K562 (cell line): ENCODE measurements at regions not wholly inside any gene's neighbourhood (a gene's known extent, or its start where the extent isn't known, plus 50 kb on each side); places are given as distances from the start of the nearest gene placed in this dataset.

Source experiments
- ATAC-seq: fragments of 200-7000 bp; cut with Tn5 transposase; 3 replicates; pipeline ENCODE4 v1.9.1; 2020; ENCODE audit warnings: moderate library complexity
- BruUV-seq: library from RNA; stranded (reverse); fragments of 400-500 nt; replicated peaks from 2 replicates; lab custom pipeline; 2021; lab: Mats Ljungman, UMichigan
- CTCF ChIA-PET: fragments of 300-600 bp; formaldehyde crosslinking; extraction: SDS; loops from one replicate; lab custom pipeline; 2021; ENCODE audit warnings: low intra/inter-chr PET ratio; lab: Yijun Ruan, JAX
- POLR2A ChIA-PET: fragments of 300-600, 350-650 bp; sonication (Branson Sonifier 250); formaldehyde crosslinking; extraction: SDS; loops from one replicate; lab custom pipeline; 2021; ENCODE audit warnings: antibody characterized with exemption, inconsistent platforms; lab: Yijun Ruan, JAX
- DNase-seq, 4 experiments: peaks; one replicate each; pipeline versions ENCODE4 v3.0.0 to v3.0.0-alpha.2; 2011 to 2018; ENCODE audit warnings: low spot score in 3 of 4, mixed read lengths in 3 of 4; ENCODE audit errors: extremely low read depth in 1 of 4
- FAIRE-seq: peaks from 2 replicates; lab custom pipeline; 2011; peaks lifted over from hg19 to GRCh38; lab: Jason Lieb, UNC
- H2AFZ ChIP-seq: 2 replicates; pipeline ENCODE4 v1.6.0; 2011; ENCODE audit warnings: low read depth, low read length, control low read depth, inconsistent platforms
- H3K27ac ChIP-seq: fragments of 200-600 bp; 3 replicates; pipeline ENCODE4 v1.8.0; 2011; ENCODE audit warnings: low read depth, mild to moderate bottlenecking, control low read depth, inconsistent platforms, low read length, moderate library complexity, mixed read lengths; ENCODE audit errors: extremely low read depth
- H3K27me3 ChIP-seq, 2 experiments: fragments of 300-600 bp in 1 of 2; 2 replicates in 1 of 2; 3 replicates in 1 of 2; pipeline versions ENCODE4 v1.6.0 to v1.8.0; 2011; ENCODE audit warnings: inconsistent platforms in 2 of 2, low read length in 2 of 2, mild to moderate bottlenecking in 1 of 2, mixed read lengths in 1 of 2, moderate library complexity in 1 of 2; ENCODE audit not compliant: control insufficient read depth in 2 of 2, insufficient read depth in 2 of 2
- H3K36me3 ChIP-seq: fragments of 300-600 bp; 3 replicates; pipeline ENCODE4 v1.8.0; 2011; ENCODE audit warnings: mild to moderate bottlenecking, low read length, inconsistent platforms; ENCODE audit not compliant: control insufficient read depth, insufficient read depth
- H3K4me1 ChIP-seq, 2 experiments: fragments of 200-600 bp in 1 of 2; replicated peaks in 1 of 2; 2 replicates in 1 of 2; 3 replicates in 1 of 2; pipeline versions ENCODE4 v1.5.1 to v1.8.0; 2011; ENCODE audit warnings: inconsistent platforms in 2 of 2, low read length in 2 of 2, mild to moderate bottlenecking in 1 of 2, mixed read lengths in 1 of 2, moderate library complexity in 1 of 2; ENCODE audit not compliant: control insufficient read depth in 2 of 2, insufficient read depth in 2 of 2
- H3K4me2 ChIP-seq: 2 replicates; pipeline ENCODE4 v1.6.1; 2011; ENCODE audit warnings: low read length, control low read depth, inconsistent platforms, mixed read lengths; ENCODE audit not compliant: insufficient read depth
- H3K4me3 ChIP-seq: fragments of 200-600 bp; sonication (generic), shearing (Covaris generic); 2 replicates; pipeline ENCODE4 v1.5.1; 2016; ENCODE audit warnings: control low read depth, inconsistent platforms
- H3K79me2 ChIP-seq: fragments of 200-600 bp; 3 replicates; pipeline ENCODE4 v1.8.0; 2011; ENCODE audit warnings: low read length, inconsistent platforms; ENCODE audit not compliant: control insufficient read depth, insufficient read depth
- H3K9ac ChIP-seq, 2 experiments: 2 replicates each; pipeline versions ENCODE4 v1.6.0 to v1.6.1; 2011; ENCODE audit warnings: low read depth in 2 of 2, low read length in 2 of 2, control low read depth in 1 of 2, inconsistent platforms in 1 of 2, mild to moderate bottlenecking in 1 of 2, mixed read lengths in 1 of 2; ENCODE audit not compliant: insufficient read depth in 1 of 2
- H3K9me1 ChIP-seq: one replicate; pipeline ENCODE4 v1.6.0; 2011; ENCODE audit warnings: inconsistent platforms, mild to moderate bottlenecking, low read length, moderate library complexity; ENCODE audit not compliant: control insufficient read depth, insufficient read depth
- H3K9me3 ChIP-seq: replicated peaks from 2 replicates; pipeline ENCODE4 v1.5.1; 2011; ENCODE audit warnings: low read depth, low read length, inconsistent platforms; ENCODE audit not compliant: control insufficient read depth, insufficient read depth
- H4K20me1 ChIP-seq: replicated peaks from 2 replicates; pipeline ENCODE4 v1.6.1; 2011; ENCODE audit warnings: low read length, inconsistent platforms, mixed read lengths; ENCODE audit not compliant: control insufficient read depth, insufficient read depth
- CBFA2T3 ChIP-seq: fragments of 450-650 bp; IDR thresholded peaks from 2 replicates; pipeline ENCODE4 v1.6.1; 2017
- CBFB ChIP-seq: sonication (generic); formaldehyde crosslinking; IDR thresholded peaks from 2 replicates; pipeline ENCODE4 v1.4.0; 2020; ENCODE audit warnings: mild to moderate bottlenecking, missing genetic modification reagents
- CEBPZ ChIP-seq: fragments of 150-350 bp; IDR thresholded peaks from 2 replicates; pipeline ENCODE4 v1.6.1; 2014; ENCODE audit warnings: low read depth, mild to moderate bottlenecking, low read length, borderline replicate concordance
- EGR1 ChIP-seq: fragments of 450-650 bp; conservative IDR thresholded peaks from 2 replicates; pipeline ENCODE4 v1.6.1; 2017; ENCODE audit warnings: mild to moderate bottlenecking
- ESRRB ChIP-seq: fragments of 250-450 bp; sonication (Bioruptor Pico); IDR thresholded peaks from 2 replicates; pipeline ENCODE4 v1.5.0; 2020; ENCODE audit warnings: mild to moderate bottlenecking, moderate library complexity, borderline replicate concordance
- GABPB2 ChIP-seq: fragments of 250-450 bp; sonication (Bioruptor Pico); conservative IDR thresholded peaks from 2 replicates; pipeline ENCODE4 v1.5.1; 2021; ENCODE audit warnings: mild to moderate bottlenecking
- GATAD2B ChIP-seq: fragments of 450-650 bp; IDR thresholded peaks from 2 replicates; pipeline ENCODE4 v1.6.1; 2017; ENCODE audit warnings: mild to moderate bottlenecking, borderline replicate concordance
- HCFC1 ChIP-seq: IDR thresholded peaks from 2 replicates; pipeline ENCODE4 v1.6.1; 2012; ENCODE audit warnings: low read depth, low read length, improper control_type of control experiment
- HNRNPH1 ChIP-seq: fragments of 200-400 bp; formaldehyde crosslinking; optimal IDR thresholded peaks from 2 replicates; pipeline ENCODE3; 2017; ENCODE audit warnings: low read depth, mild to moderate bottlenecking, low read length, moderate library complexity
- JUND ChIP-seq, 2 experiments: IDR thresholded peaks; 2 replicates in 1 of 2; 3 replicates in 1 of 2; pipeline ENCODE4 v1.6.1; 2011; ENCODE audit warnings: borderline replicate concordance in 2 of 2, low read depth in 2 of 2, low read length in 2 of 2, improper control_type of control experiment in 1 of 2, missing biosample characterization in 1 of 2, missing genetic modification characterization in 1 of 2, missing genetic modification reagents in 1 of 2
- LCOR ChIP-seq: sonication (generic); formaldehyde crosslinking; IDR thresholded peaks from 2 replicates; pipeline ENCODE4 v1.8.0; 2022; ENCODE audit warnings: mild to moderate bottlenecking, missing genetic modification reagents
- LEF1 ChIP-seq: fragments of 450-650 bp; IDR thresholded peaks from 2 replicates; pipeline ENCODE4 v1.6.1; 2016; ENCODE audit warnings: mild to moderate bottlenecking
- MED1 ChIP-seq: sonication (generic); formaldehyde crosslinking; IDR thresholded peaks from 2 replicates; pipeline ENCODE4 v1.8.1; 2023; ENCODE audit warnings: missing genetic modification reagents, borderline replicate concordance
- NCOA1 ChIP-seq: fragments of 450-650 bp; IDR thresholded peaks from 2 replicates; pipeline ENCODE4 v1.6.1; 2016; ENCODE audit warnings: low read depth
- PHF20 ChIP-seq: fragments of 450-650 bp; IDR thresholded peaks from 2 replicates; pipeline ENCODE4 v1.6.1; 2018; ENCODE audit not compliant: partially characterized antibody
- RBM25 ChIP-seq: fragments of 200-400 bp; formaldehyde crosslinking; IDR thresholded peaks from 2 replicates; pipeline ENCODE4 v1.6.1; 2018; ENCODE audit warnings: low read length, low read depth, moderate library complexity; ENCODE audit not compliant: severe bottlenecking
- RNF2 ChIP-seq: sonication (generic); IDR thresholded peaks from 2 replicates; pipeline ENCODE4 v1.6.1; 2016
- XRCC4 ChIP-seq: IDR thresholded peaks from one replicate; pipeline ENCODE4 v1.6.1; 2011; ENCODE audit not compliant: insufficient read depth, insufficient read length; ENCODE audit errors: extremely low read depth
- XRCC5 ChIP-seq: fragments of 200-400 bp; formaldehyde crosslinking; IDR thresholded peaks from 2 replicates; pipeline ENCODE4 v1.6.1; 2017; ENCODE audit warnings: low read depth, mild to moderate bottlenecking, low read length
- YBX1 ChIP-seq: fragments of 450-650 bp; IDR thresholded peaks from 2 replicates; pipeline ENCODE4 v1.7.1; 2016; ENCODE audit warnings: mild to moderate bottlenecking
- WGBS: fragments of 100-300 bp; shearing (Covaris generic); methylation state at CpG from one replicate; pipeline ENCODE4 v1.1.6; 2016; ENCODE audit warnings: low coverage, mixed read lengths; ENCODE audit not compliant: insufficient coverage; ENCODE audit errors: missing lambda C conversion rate; 5-methylcytosine and 5-hydroxymethylcytosine counted together
- in situ Hi-C: fragments of 300-500 bp; cut with MboI; formaldehyde crosslinking; loops from 4 replicates; pipeline ENCODE4 v1.15.0; 2018; ENCODE audit warnings: inconsistent platforms, mixed read lengths
- intact Hi-C: fragments of 100-400 bp; cut with micrococcal nuclease; formaldehyde crosslinking; loops from 2 replicates; pipeline ENCODE4 v1.14.2; 2022
- TF ChIP-seq, protein P1 (sequence below): IDR thresholded peaks from 2 replicates; pipeline ENCODE4 v1.6.1; 2012; ENCODE audit warnings: low read depth, low read length, improper control_type of control experiment, borderline replicate concordance

DNA sequence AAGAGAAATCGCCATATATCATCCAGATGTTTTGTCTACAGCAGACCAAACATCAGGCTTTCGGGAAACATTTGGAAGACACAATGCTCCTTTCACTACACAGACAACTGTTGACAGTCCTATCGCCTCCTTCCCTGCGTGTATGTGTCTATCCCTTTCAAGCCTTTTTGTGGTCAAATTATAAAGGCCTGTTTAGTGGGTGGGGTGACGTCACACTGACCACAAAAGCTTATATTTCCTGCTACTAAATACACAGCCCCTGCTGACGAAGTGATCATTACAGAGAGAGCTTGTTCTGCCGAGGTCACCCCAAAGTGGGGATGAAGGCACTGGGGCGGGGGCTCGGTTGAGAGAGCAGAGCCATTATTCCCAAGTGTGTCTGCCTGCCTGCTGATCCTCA, 302.7 kb upstream of the TNP1 start:
- H3K4me3 ChIP-seq, result no peak overlapping the region
- H3K36me3 ChIP-seq, result no peaks in the 10 kb centered on the region
- no peaks in the 10 kb centered on the region for H3K9me3 ChIP-seq
- ChIA-PET POLR2A (interaction anchor here (0.7 kb wide), 1 partner anchor 14 kb away, joined by 3 read pairs; no protein-coding TSS in a partner anchor), CTCF (no interaction called here)
- ATAC-seq (peak; percentile 79), DNase-seq (peak; percentile 13 to 65 (median 22)), FAIRE-seq (peak; percentile 86)
- H3K79me2 ChIP-seq, result no peaks in the 10 kb centered on the region
- intact Hi-C loops (loop anchor here (5.0 to 10.0 kb wide), 2 partner anchors 100 to 288 kb away; no protein-coding TSS in a partner anchor), in situ Hi-C loops (no loop called here)
- no peaks in the 10 kb centered on the region for H3K9me1 ChIP-seq
- WGBS, result 16% methylated on average over 9 of the region's 9 CpGs
- no peak overlapping the region; the same call in 2 of the 3 replicates for H3K27ac ChIP-seq
- peak overlapping the region; percentile 20 for H2AFZ ChIP-seq
- no peak overlapping the region for H3K9ac ChIP-seq
- peak overlapping the region; percentile 37; the same call in 1 of the 2 replicates for H3K4me2 ChIP-seq
- H3K27me3 ChIP-seq, result no peaks in the 10 kb centered on the region
- BruUV-seq, result no TSS peak
- no peaks in the 10 kb centered on the region for H4K20me1 ChIP-seq
- peaks cover 0 to 6% of the 10 kb centered on the region in 2 experiments; a peak in 3 of 5 replicates for H3K4me1 ChIP-seq
- TF ChIP-seq GATAD2B (no peak), CEBPZ (no peak), PHF20 (no peak), CBFA2T3 (peak; percentile 47), RNF2 (no peak), MED1 (CRISPR knock-in tag) (no peak), HCFC1 (no peak), LCOR (CRISPR knock-in tag) (no peak), XRCC5 (no peak), ESRRB (CRISPR knock-in tag) (no peak), LEF1 (0 out of 2 replicates have a peak, but pooled peaks have one; percentile 14), GABPB2 (CRISPR knock-in tag) (no peak), YBX1 (no peak), HNRNPH1 (no peak), XRCC4 (no peak), NCOA1 (no peak), JUND (IDR thresholded peaks at IDR 0.05; ENCODE audit: borderline replicate concordance, low read depth, low read length) (peak; percentile 73; the same call in 1 of the 2 replicates), JUND (tag; IDR thresholded peaks at IDR 0.05; ENCODE audit: borderline replicate concordance, low read depth, low read length) (peak; percentile 52; the same call in 2 of the 3 replicates), RBM25 (no peak), EGR1 (peak; percentile 65), CBFB (CRISPR knock-in tag) (no peak)
- TF ChIP-seq, protein P1, sequence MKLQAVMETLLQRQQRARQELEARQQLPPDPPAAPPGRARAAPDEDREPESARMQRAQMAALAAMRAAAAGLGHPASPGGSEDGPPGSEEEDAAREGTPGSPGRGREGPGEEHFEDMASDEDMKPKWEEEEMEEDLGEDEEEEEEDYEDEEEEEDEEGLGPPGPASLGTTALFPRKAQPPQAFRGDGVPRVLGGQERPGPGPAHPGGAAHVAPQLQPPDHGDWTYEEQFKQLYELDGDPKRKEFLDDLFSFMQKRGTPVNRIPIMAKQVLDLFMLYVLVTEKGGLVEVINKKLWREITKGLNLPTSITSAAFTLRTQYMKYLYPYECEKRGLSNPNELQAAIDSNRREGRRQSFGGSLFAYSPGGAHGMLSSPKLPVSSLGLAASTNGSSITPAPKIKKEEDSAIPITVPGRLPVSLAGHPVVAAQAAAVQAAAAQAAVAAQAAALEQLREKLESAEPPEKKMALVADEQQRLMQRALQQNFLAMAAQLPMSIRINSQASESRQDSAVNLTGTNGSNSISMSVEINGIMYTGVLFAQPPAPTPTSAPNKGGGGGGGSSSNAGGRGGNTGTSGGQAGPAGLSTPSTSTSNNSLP, result no peak
